ENCODE measurements at regions not wholly inside any gene's neighbourhood (a gene's known extent, or its start where the extent isn't known, plus 50 kb on each side); places are given as distances from the start of the nearest gene placed in this dataset.

DNA sequence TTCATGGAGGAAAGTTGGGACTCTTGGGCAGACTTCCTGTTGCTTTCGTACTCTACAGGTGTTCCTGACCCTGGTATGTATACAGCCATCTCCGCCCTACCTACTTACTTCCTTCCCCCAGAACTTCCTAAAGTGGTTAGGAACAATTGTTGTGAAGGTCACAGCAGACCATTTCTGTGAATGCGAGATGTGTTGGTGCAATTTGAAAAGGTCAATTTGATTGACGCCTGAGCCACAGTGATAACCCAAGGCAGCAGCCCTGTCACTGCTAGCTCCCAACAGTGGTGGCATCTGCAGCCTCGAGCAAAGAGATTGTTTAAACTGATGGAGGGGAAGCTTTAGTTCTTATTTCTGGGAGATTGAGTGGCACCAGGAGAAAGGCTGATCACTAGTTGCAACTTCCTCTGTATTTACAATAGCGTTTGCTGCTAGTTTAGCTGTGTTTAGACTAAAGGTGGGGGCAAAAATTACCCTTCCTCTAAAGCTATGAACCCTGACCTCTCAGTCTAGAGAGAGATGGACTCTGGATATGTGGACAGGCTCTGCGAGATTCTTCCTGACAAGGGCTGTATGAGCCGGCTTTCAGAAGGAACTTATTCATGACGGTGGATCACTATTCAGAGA is 78.3 kb upstream of the MAP4K3 start:
- no peak for DNase-seq

DNA sequence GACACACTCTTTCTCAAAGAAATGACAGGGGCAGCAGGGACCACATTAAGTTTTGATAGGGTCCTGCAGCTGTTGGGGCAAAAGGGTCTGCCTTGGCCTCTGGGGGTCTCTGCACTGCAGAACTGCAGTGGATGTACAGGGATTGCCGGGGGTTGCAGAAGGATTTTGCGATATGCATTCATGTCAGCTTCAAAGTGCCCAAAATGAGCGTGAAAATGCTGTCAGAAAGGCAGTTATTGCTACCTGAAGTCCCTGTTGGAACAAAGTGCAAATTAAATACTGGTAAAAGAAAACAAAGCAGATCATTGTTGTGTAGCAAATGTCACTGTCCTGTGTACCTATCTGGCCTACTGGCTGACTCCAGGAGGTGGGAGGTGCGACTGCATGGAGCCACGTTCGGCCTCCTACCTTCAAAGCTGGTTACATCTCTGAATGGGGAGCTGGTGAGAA is 78.8 kb upstream of the MAP4K3 start:
- no peak for DNase-seq

- DNase-seq: no peak
Observed at GRCh38 chr2:39516347-39517101, 79.4 kb upstream of the MAP4K3 start.

DNA sequence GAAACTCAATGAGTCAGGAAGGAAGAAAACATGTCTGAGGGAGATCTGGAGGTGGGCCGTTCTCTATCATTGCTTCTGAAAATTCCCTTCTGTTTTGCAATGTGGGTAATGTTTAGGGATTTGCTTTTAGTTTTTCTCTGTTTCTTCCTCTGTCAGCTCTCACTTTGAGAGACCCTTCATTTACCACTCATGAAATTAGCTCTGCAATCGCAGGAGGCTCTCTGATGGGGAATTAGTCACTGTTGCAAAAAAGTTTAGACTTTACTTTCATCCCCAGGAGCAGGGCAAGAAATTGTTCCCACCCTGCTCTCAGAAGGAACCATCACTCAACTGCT is 80.0 kb upstream of the MAP4K3 start:
- DNase-seq: no peak

GRCh38 chr2:39517622-39518021 is 80.5 kb upstream of the MAP4K3 start:
- DNase-seq: no peak

GRCh38 chr2:39519886-39520285 is 82.8 kb upstream of the MAP4K3 start:
- no peak for DNase-seq

- no peak for DNase-seq
Observed at GRCh38 chr2:39521876-39522517, 84.9 kb upstream of the MAP4K3 start.

DNA sequence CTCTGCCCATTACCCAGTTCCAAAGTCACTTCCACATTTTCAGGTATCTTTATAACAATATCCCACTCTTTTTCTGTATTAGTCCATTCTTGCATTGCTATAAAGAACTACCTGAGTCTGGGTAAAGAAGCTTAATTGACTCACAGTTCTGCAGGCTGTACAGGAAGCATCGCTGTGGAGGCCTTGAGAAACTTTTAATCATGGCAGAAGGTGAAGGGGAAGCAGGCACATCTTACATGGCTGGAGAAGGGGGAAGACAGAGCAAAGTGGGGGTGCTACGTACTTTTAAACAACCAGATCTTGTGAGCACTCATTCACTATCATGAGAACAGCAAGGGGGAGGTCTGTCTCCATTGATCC is 85.4 kb upstream of the MAP4K3 start:
- DNase-seq: no peak

- DNase-seq: no peak
Observed at GRCh38 chr2:39523308-39524044, 86.4 kb upstream of the MAP4K3 start.

- DNase-seq: no peak
Observed at GRCh38 chr2:39524061-39524460, 87.0 kb upstream of the MAP4K3 start.

GRCh38 chr2:39524756-39525635 is 87.9 kb upstream of the MAP4K3 start:
- no peak for DNase-seq

GRCh38 chr2:39525636-39526412 is 88.7 kb upstream of the MAP4K3 start:
- no peak for DNase-seq

DNA sequence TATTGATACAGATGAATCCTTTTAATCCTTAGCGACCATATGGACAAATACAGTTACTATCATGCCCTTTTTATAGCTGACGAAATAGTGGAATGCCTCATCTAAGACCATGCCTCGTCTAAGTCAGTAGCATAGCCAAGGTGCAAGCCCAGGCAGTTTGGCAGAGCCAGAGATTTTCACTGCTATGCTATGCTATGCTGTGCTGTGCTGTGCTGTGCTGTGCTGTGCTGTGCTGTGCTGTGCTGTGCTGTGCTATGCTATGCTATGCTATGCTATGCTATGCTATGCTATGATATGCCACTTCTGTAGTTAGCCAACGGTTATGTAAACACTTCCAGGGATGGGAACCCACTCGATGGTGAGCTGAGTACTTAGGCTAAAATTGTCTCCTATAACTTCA is 91.6 kb upstream of the MAP4K3 start:
- no peak for DNase-seq

GRCh38 chr2:39529836-39530235 is 92.8 kb upstream of the MAP4K3 start:
- no peak for DNase-seq

GRCh38 chr2:39530411-39530866 is 93.4 kb upstream of the MAP4K3 start:
- no peak for DNase-seq

DNA sequence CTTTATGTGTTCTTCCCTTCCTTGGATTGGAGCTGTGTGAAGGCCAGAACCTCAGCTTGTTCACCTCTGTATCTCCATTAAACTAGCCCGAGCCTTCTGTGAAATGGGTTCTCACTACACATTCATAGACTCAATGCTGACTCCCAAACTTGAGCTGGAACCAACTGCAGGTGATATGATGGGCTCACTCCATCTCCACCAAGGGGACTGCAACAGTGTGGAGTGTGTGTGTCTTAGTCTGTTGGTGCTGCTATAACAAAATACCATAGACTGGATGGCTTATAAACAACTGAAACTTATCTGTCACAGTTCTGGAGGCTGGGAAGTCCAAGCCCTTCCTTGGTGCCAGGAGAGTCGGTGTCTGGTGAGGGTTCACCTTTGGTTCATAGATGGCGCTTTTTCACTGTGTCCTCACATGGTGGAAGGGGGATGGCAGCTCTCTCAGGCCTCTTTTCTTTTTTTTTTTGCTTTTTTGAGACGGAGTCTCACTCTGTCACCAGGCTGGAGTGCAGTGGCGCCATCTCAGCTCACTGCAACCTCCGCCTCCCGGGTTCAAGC is 94.2 kb upstream of the MAP4K3 start:
- DNase-seq: no peak

DNA sequence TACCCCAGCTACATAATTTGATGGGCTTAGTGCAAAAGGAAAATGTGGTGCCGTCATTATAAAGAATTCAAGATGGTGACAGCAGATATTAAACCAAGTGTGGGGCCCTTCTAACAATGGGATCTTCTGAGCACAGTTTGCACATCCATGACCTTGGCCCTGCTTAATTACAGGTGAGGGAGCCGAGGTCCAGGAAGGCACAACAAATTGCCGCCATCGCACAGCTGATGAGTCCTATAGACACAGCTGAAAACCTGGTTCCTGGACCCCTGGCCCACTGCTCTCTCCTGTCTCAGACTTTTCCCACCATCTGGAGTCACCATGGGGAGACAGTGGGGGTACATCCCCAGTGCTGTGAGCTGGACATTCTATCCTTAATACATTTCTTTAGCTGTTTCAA is 95.8 kb upstream of the MAP4K3 start:
- DNase-seq: no peak

- DNase-seq: no peak
Observed at GRCh38 chr2:39534095-39534711, 97.1 kb upstream of the MAP4K3 start.

- no peak for DNase-seq
Observed at GRCh38 chr2:39535636-39536185, 98.6 kb upstream of the MAP4K3 start.

- DNase-seq: no peak
Observed at GRCh38 chr2:39537150-39537549, 100.1 kb upstream of the MAP4K3 start.

DNA sequence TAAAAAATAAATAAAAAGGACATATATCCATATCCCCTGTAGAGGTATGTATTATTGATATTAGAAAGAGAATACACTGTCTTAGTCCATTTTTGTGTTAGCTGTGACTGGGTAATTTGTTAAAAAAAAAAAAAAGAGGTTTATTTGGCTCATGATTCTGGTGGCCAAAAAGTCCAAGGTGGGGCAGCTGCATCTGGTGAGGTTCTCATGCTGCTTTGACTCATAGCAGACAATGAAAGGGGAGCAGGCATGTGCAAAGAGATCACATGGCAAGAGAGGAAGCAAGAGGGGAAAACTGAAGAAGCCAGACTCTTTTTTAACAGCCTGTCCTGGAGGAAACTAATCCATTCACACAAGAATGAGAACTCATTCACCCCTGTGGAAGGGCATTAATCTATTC is 101.6 kb upstream of the MAP4K3 start:
- no peak for DNase-seq

All from AML-193 (cell line).